K562 (cell line): ENCODE measurements at regions not wholly inside any gene's neighbourhood (a gene's known extent, or its start where the extent isn't known, plus 50 kb on each side); places are given as distances from the start of the nearest gene placed in this dataset.

Experiments
- ATAC-seq: fragments of 200-7000 bp; cut with Tn5 transposase; 3 replicates; pipeline ENCODE4 v1.9.1; 2020; ENCODE audit warnings: moderate library complexity
- BruUV-seq: library from RNA; stranded (reverse); fragments of 400-500 nt; replicated peaks from 2 replicates; lab custom pipeline; 2021; lab: Mats Ljungman, UMichigan
- CTCF ChIA-PET: fragments of 300-600 bp; formaldehyde crosslinking; extraction: SDS; loops from one replicate; lab custom pipeline; 2021; ENCODE audit warnings: low intra/inter-chr PET ratio; lab: Yijun Ruan, JAX
- POLR2A ChIA-PET: fragments of 300-600, 350-650 bp; sonication (Branson Sonifier 250); formaldehyde crosslinking; extraction: SDS; loops from one replicate; lab custom pipeline; 2021; ENCODE audit warnings: antibody characterized with exemption, inconsistent platforms; lab: Yijun Ruan, JAX
- DNase-seq, 4 experiments: peaks; one replicate each; pipeline versions ENCODE4 v3.0.0 to v3.0.0-alpha.2; 2011 to 2018; ENCODE audit warnings: low spot score in 3 of 4, mixed read lengths in 3 of 4; ENCODE audit errors: extremely low read depth in 1 of 4
- FAIRE-seq: peaks from 2 replicates; lab custom pipeline; 2011; peaks lifted over from hg19 to GRCh38; lab: Jason Lieb, UNC
- H2AFZ ChIP-seq: 2 replicates; pipeline ENCODE4 v1.6.0; 2011; ENCODE audit warnings: low read depth, low read length, control low read depth, inconsistent platforms
- H3K27ac ChIP-seq: fragments of 200-600 bp; 3 replicates; pipeline ENCODE4 v1.8.0; 2011; ENCODE audit warnings: low read depth, mild to moderate bottlenecking, control low read depth, inconsistent platforms, low read length, moderate library complexity, mixed read lengths; ENCODE audit errors: extremely low read depth
- H3K27me3 ChIP-seq, 2 experiments: fragments of 300-600 bp in 1 of 2; 2 replicates in 1 of 2; 3 replicates in 1 of 2; pipeline versions ENCODE4 v1.6.0 to v1.8.0; 2011; ENCODE audit warnings: inconsistent platforms in 2 of 2, low read length in 2 of 2, mild to moderate bottlenecking in 1 of 2, mixed read lengths in 1 of 2, moderate library complexity in 1 of 2; ENCODE audit not compliant: control insufficient read depth in 2 of 2, insufficient read depth in 2 of 2
- H3K36me3 ChIP-seq: fragments of 300-600 bp; 3 replicates; pipeline ENCODE4 v1.8.0; 2011; ENCODE audit warnings: mild to moderate bottlenecking, low read length, inconsistent platforms; ENCODE audit not compliant: control insufficient read depth, insufficient read depth
- H3K4me1 ChIP-seq, 2 experiments: fragments of 200-600 bp in 1 of 2; replicated peaks in 1 of 2; 2 replicates in 1 of 2; 3 replicates in 1 of 2; pipeline versions ENCODE4 v1.5.1 to v1.8.0; 2011; ENCODE audit warnings: inconsistent platforms in 2 of 2, low read length in 2 of 2, mild to moderate bottlenecking in 1 of 2, mixed read lengths in 1 of 2, moderate library complexity in 1 of 2; ENCODE audit not compliant: control insufficient read depth in 2 of 2, insufficient read depth in 2 of 2
- H3K4me2 ChIP-seq: 2 replicates; pipeline ENCODE4 v1.6.1; 2011; ENCODE audit warnings: low read length, control low read depth, inconsistent platforms, mixed read lengths; ENCODE audit not compliant: insufficient read depth
- H3K4me3 ChIP-seq: fragments of 200-600 bp; sonication (generic), shearing (Covaris generic); 2 replicates; pipeline ENCODE4 v1.5.1; 2016; ENCODE audit warnings: control low read depth, inconsistent platforms
- H3K79me2 ChIP-seq: fragments of 200-600 bp; 3 replicates; pipeline ENCODE4 v1.8.0; 2011; ENCODE audit warnings: low read length, inconsistent platforms; ENCODE audit not compliant: control insufficient read depth, insufficient read depth
- H3K9ac ChIP-seq, 2 experiments: 2 replicates each; pipeline versions ENCODE4 v1.6.0 to v1.6.1; 2011; ENCODE audit warnings: low read depth in 2 of 2, low read length in 2 of 2, control low read depth in 1 of 2, inconsistent platforms in 1 of 2, mild to moderate bottlenecking in 1 of 2, mixed read lengths in 1 of 2; ENCODE audit not compliant: insufficient read depth in 1 of 2
- H3K9me1 ChIP-seq: one replicate; pipeline ENCODE4 v1.6.0; 2011; ENCODE audit warnings: inconsistent platforms, mild to moderate bottlenecking, low read length, moderate library complexity; ENCODE audit not compliant: control insufficient read depth, insufficient read depth
- H3K9me3 ChIP-seq: replicated peaks from 2 replicates; pipeline ENCODE4 v1.5.1; 2011; ENCODE audit warnings: low read depth, low read length, inconsistent platforms; ENCODE audit not compliant: control insufficient read depth, insufficient read depth
- H4K20me1 ChIP-seq: replicated peaks from 2 replicates; pipeline ENCODE4 v1.6.1; 2011; ENCODE audit warnings: low read length, inconsistent platforms, mixed read lengths; ENCODE audit not compliant: control insufficient read depth, insufficient read depth
- ELF1 ChIP-seq: fragments of 200-800 bp; sonication (Bioruptor generic); IDR thresholded peaks from 2 replicates; pipeline ENCODE4 v1.6.1; 2016; ENCODE audit warnings: missing genetic modification characterization, missing compliant biosample characterization
- NR0B1 ChIP-seq: fragments of 450-650 bp; IDR thresholded peaks from one replicate; pipeline ENCODE4 v1.6.1; 2018; ENCODE audit warnings: mild to moderate bottlenecking, moderate library complexity; ENCODE audit not compliant: partially characterized antibody
- PTRF ChIP-seq: fragments of 450-650 bp; IDR thresholded peaks from 2 replicates; pipeline ENCODE4 v1.6.1; 2016; ENCODE audit warnings: mild to moderate bottlenecking, missing genetic modification characterization, missing compliant biosample characterization
- ZBTB2 ChIP-seq: fragments of 450-650 bp; IDR thresholded peaks from 2 replicates; pipeline ENCODE4 v1.6.1; 2016; ENCODE audit warnings: antibody characterized with exemption
- WGBS: fragments of 100-300 bp; shearing (Covaris generic); methylation state at CpG from one replicate; pipeline ENCODE4 v1.1.6; 2016; ENCODE audit warnings: low coverage, mixed read lengths; ENCODE audit not compliant: insufficient coverage; ENCODE audit errors: missing lambda C conversion rate; 5-methylcytosine and 5-hydroxymethylcytosine counted together
- in situ Hi-C: fragments of 300-500 bp; cut with MboI; formaldehyde crosslinking; loops from 4 replicates; pipeline ENCODE4 v1.15.0; 2018; ENCODE audit warnings: inconsistent platforms, mixed read lengths
- intact Hi-C: fragments of 100-400 bp; cut with micrococcal nuclease; formaldehyde crosslinking; loops from 2 replicates; pipeline ENCODE4 v1.14.2; 2022

- Histone ChIP-seq H3K9me1 (no peaks in the 10 kb centered on the region), H3K27ac (no peak overlapping the region), H4K20me1 (no peaks in the 10 kb centered on the region), H3K79me2 (no peaks in the 10 kb centered on the region), H3K36me3 (no peaks in the 10 kb centered on the region), H3K4me2 (no peak overlapping the region), H3K9me3 (0 out of 2 replicates have a peak, but pooled peaks cover 6% of the 10 kb centered on the region), H3K9ac (no peak overlapping the region), H3K4me1 (no peaks in the 10 kb centered on the region), H2AFZ (no peak overlapping the region), H3K4me3 (no peak overlapping the region), H3K27me3 (no peaks in the 10 kb centered on the region)
- ChIA-PET CTCF (no interaction called here), POLR2A (no interaction called here)
- DNase-seq (no peak), ATAC-seq (no peak), FAIRE-seq (no peak)
- intact Hi-C loops (no loop called here), in situ Hi-C loops (no loop called here)
- BruUV-seq = no TSS peak
- WGBS = 0% methylated on average over 3 of the region's 3 CpGs
- TF ChIP-seq ELF1 (tag) (no peak), ZBTB2 (no peak), PTRF (no peak), NR0B1 (no peak)
Measured at GRCh38 chr7:109545686-109546085, 976.0 kb downstream of the DNAJB9 start.
